ENCODE measurements at regions not wholly inside any gene's neighbourhood (a gene's known extent, or its start where the extent isn't known, plus 50 kb on each side); places are given as distances from the start of the nearest gene placed in this dataset.

GRCh38 chr15:94606286-94606685 lies 374.9 kb downstream of the MCTP2 start:
- H3K4me1 ChIP-seq (ENCODE audit: control insufficient read depth, insufficient read depth, low read length, poor library complexity, severe bottlenecking): no peaks in the 10 kb centered on the region

GRCh38 chr15:94607176-94607654 lies 375.9 kb downstream of the MCTP2 start:
- no peak overlapping the region for H3K4me3 ChIP-seq (ENCODE audit: extremely low read depth, insufficient read depth, low read length, poor library complexity, severe bottlenecking)
- H3K9me3 ChIP-seq (ENCODE audit: control insufficient read depth, low read length): no peaks in the 10 kb centered on the region
- no peaks in the 10 kb centered on the region for H3K36me3 ChIP-seq (ENCODE audit: control insufficient read depth, insufficient read depth, low read length)
- 60 to 93% methylated on average over 1 to 4 of the region's 7 CpGs for WGBS, 2 experiments (ENCODE audit: insufficient coverage in 2 of 2)
- H3K4me1 ChIP-seq (ENCODE audit: control insufficient read depth, insufficient read depth, low read length, poor library complexity, severe bottlenecking): no peaks in the 10 kb centered on the region
- no peak overlapping the region for H3K27ac ChIP-seq (ENCODE audit: low read depth, low read length, severe bottlenecking)

More at GRCh38 chr15:94606286-94606685, 374.9 kb downstream of the MCTP2 start:
- H3K4me3 ChIP-seq (ENCODE audit: extremely low read depth, insufficient read depth, low read length, poor library complexity, severe bottlenecking): no peak overlapping the region
- no peak overlapping the region for H3K27ac ChIP-seq (ENCODE audit: low read depth, low read length, severe bottlenecking)
- H3K9me3 ChIP-seq (ENCODE audit: control insufficient read depth, low read length): no peaks in the 10 kb centered on the region
- H3K36me3 ChIP-seq (ENCODE audit: control insufficient read depth, insufficient read depth, low read length): no peaks in the 10 kb centered on the region

GRCh38 chr15:94610069-94610468 lies 378.7 kb downstream of the MCTP2 start:
- Histone ChIP-seq H3K4me3 (ENCODE audit: extremely low read depth, insufficient read depth, low read length, poor library complexity, severe bottlenecking) (no peak overlapping the region), H3K9me3 (ENCODE audit: control insufficient read depth, low read length) (no peaks in the 10 kb centered on the region), H3K4me1 (ENCODE audit: control insufficient read depth, insufficient read depth, low read length, poor library complexity, severe bottlenecking) (no peaks in the 10 kb centered on the region), H3K36me3 (ENCODE audit: control insufficient read depth, insufficient read depth, low read length) (no peaks in the 10 kb centered on the region), H3K27ac (ENCODE audit: low read depth, low read length, severe bottlenecking) (no peak overlapping the region)
- WGBS, 2 experiments (ENCODE audit: insufficient coverage in 2 of 2): 100% methylated on average over 1 of the region's 2 CpGs

GRCh38 chr15:94610485-94610884 lies 379.1 kb downstream of the MCTP2 start:
- Histone ChIP-seq H3K27ac (ENCODE audit: low read depth, low read length, severe bottlenecking) (no peak overlapping the region), H3K4me3 (ENCODE audit: extremely low read depth, insufficient read depth, low read length, poor library complexity, severe bottlenecking) (no peak overlapping the region)
- 94 to 100% methylated on average over 1 to 2 of the region's 3 CpGs for WGBS, 2 experiments (ENCODE audit: insufficient coverage in 2 of 2)

GRCh38 chr15:94611656-94612055 lies 380.3 kb downstream of the MCTP2 start:
- Histone ChIP-seq H3K27ac (ENCODE audit: low read depth, low read length, severe bottlenecking) (no peak overlapping the region), H3K4me1 (ENCODE audit: control insufficient read depth, insufficient read depth, low read length, poor library complexity, severe bottlenecking) (no peaks in the 10 kb centered on the region), H3K36me3 (ENCODE audit: control insufficient read depth, insufficient read depth, low read length) (no peaks in the 10 kb centered on the region), H3K4me3 (ENCODE audit: extremely low read depth, insufficient read depth, low read length, poor library complexity, severe bottlenecking) (no peak overlapping the region), H3K9me3 (ENCODE audit: control insufficient read depth, low read length) (no peaks in the 10 kb centered on the region)
- WGBS, 2 experiments (ENCODE audit: insufficient coverage in 2 of 2): 100% methylated on average over 1 of the region's 2 CpGs; no CpG with 5 or more reads in 1 of the 2 experiments

More at GRCh38 chr15:94610485-94610884, 379.1 kb downstream of the MCTP2 start:
- Histone ChIP-seq H3K9me3 (ENCODE audit: control insufficient read depth, low read length) (no peaks in the 10 kb centered on the region), H3K36me3 (ENCODE audit: control insufficient read depth, insufficient read depth, low read length) (no peaks in the 10 kb centered on the region), H3K4me1 (ENCODE audit: control insufficient read depth, insufficient read depth, low read length, poor library complexity, severe bottlenecking) (no peaks in the 10 kb centered on the region)

- H3K27ac ChIP-seq (ENCODE audit: low read depth, low read length, severe bottlenecking): no peak overlapping the region
- WGBS, 2 experiments (ENCODE audit: insufficient coverage in 2 of 2): no CpG with 5 or more reads among the region's 3 CpGs
These were observed 384.3 kb downstream of the MCTP2 start for GRCh38 chr15:94615688-94616087.

GRCh38 chr15:94620632-94621031 lies 389.3 kb downstream of the MCTP2 start:
- H3K4me1 ChIP-seq (ENCODE audit: control insufficient read depth, insufficient read depth, low read length, poor library complexity, severe bottlenecking): no peaks in the 10 kb centered on the region
- no peak overlapping the region for H3K27ac ChIP-seq (ENCODE audit: low read depth, low read length, severe bottlenecking)
- H3K9me3 ChIP-seq (ENCODE audit: control insufficient read depth, low read length): no peaks in the 10 kb centered on the region
- H3K4me3 ChIP-seq (ENCODE audit: extremely low read depth, insufficient read depth, low read length, poor library complexity, severe bottlenecking): no peak overlapping the region
- WGBS, 2 experiments (ENCODE audit: insufficient coverage in 2 of 2): 90 to 94% methylated on average over 5 of the region's 5 CpGs
- H3K36me3 ChIP-seq (ENCODE audit: control insufficient read depth, insufficient read depth, low read length): no peaks in the 10 kb centered on the region

More at GRCh38 chr15:94615688-94616087, 384.3 kb downstream of the MCTP2 start:
- H3K9me3 ChIP-seq (ENCODE audit: control insufficient read depth, low read length): no peaks in the 10 kb centered on the region
- no peak overlapping the region for H3K4me3 ChIP-seq (ENCODE audit: extremely low read depth, insufficient read depth, low read length, poor library complexity, severe bottlenecking)
- H3K36me3 ChIP-seq (ENCODE audit: control insufficient read depth, insufficient read depth, low read length): no peaks in the 10 kb centered on the region
- no peaks in the 10 kb centered on the region for H3K4me1 ChIP-seq (ENCODE audit: control insufficient read depth, insufficient read depth, low read length, poor library complexity, severe bottlenecking)

GRCh38 chr15:94621736-94622135 lies 390.4 kb downstream of the MCTP2 start:
- H3K4me3 ChIP-seq (ENCODE audit: extremely low read depth, insufficient read depth, low read length, poor library complexity, severe bottlenecking): no peak overlapping the region
- H3K9me3 ChIP-seq (ENCODE audit: control insufficient read depth, low read length): no peaks in the 10 kb centered on the region
- no peak overlapping the region for H3K27ac ChIP-seq (ENCODE audit: low read depth, low read length, severe bottlenecking)
- no peaks in the 10 kb centered on the region for H3K4me1 ChIP-seq (ENCODE audit: control insufficient read depth, insufficient read depth, low read length, poor library complexity, severe bottlenecking)
- H3K36me3 ChIP-seq (ENCODE audit: control insufficient read depth, insufficient read depth, low read length): no peaks in the 10 kb centered on the region

- no peaks in the 10 kb centered on the region for H3K9me3 ChIP-seq (ENCODE audit: control insufficient read depth, low read length)
- 67 to 90% methylated on average over 1 to 3 of the region's 3 CpGs for WGBS, 2 experiments (ENCODE audit: insufficient coverage in 2 of 2)
These were observed 395.6 kb downstream of the MCTP2 start for GRCh38 chr15:94626949-94627348.

GRCh38 chr15:94631608-94632007 lies 400.2 kb downstream of the MCTP2 start:
- H3K4me3 ChIP-seq (ENCODE audit: extremely low read depth, insufficient read depth, low read length, poor library complexity, severe bottlenecking): no peak overlapping the region
- WGBS, 2 experiments (ENCODE audit: insufficient coverage in 2 of 2): 86 to 89% methylated on average over 5 to 6 of the region's 6 CpGs

More at GRCh38 chr15:94626949-94627348, 395.6 kb downstream of the MCTP2 start:
- Histone ChIP-seq H3K4me1 (ENCODE audit: control insufficient read depth, insufficient read depth, low read length, poor library complexity, severe bottlenecking) (no peaks in the 10 kb centered on the region), H3K4me3 (ENCODE audit: extremely low read depth, insufficient read depth, low read length, poor library complexity, severe bottlenecking) (no peak overlapping the region), H3K36me3 (ENCODE audit: control insufficient read depth, insufficient read depth, low read length) (no peaks in the 10 kb centered on the region), H3K27ac (ENCODE audit: low read depth, low read length, severe bottlenecking) (no peak overlapping the region)

GRCh38 chr15:94638183-94638582 lies 406.8 kb downstream of the MCTP2 start:
- 100% methylated on average over 2 of the region's 6 CpGs; no CpG with 5 or more reads in 1 of the 2 experiments for WGBS, 2 experiments (ENCODE audit: insufficient coverage in 2 of 2)
- no peaks in the 10 kb centered on the region for H3K4me1 ChIP-seq (ENCODE audit: control insufficient read depth, insufficient read depth, low read length, poor library complexity, severe bottlenecking)
- no peak overlapping the region for H3K4me3 ChIP-seq (ENCODE audit: extremely low read depth, insufficient read depth, low read length, poor library complexity, severe bottlenecking)
- H3K9me3 ChIP-seq (ENCODE audit: control insufficient read depth, low read length): no peaks in the 10 kb centered on the region
- no peaks in the 10 kb centered on the region for H3K36me3 ChIP-seq (ENCODE audit: control insufficient read depth, insufficient read depth, low read length)
- no peak overlapping the region for H3K27ac ChIP-seq (ENCODE audit: low read depth, low read length, severe bottlenecking)

More at GRCh38 chr15:94631608-94632007, 400.2 kb downstream of the MCTP2 start:
- Histone ChIP-seq H3K27ac (ENCODE audit: low read depth, low read length, severe bottlenecking) (no peak overlapping the region), H3K4me1 (ENCODE audit: control insufficient read depth, insufficient read depth, low read length, poor library complexity, severe bottlenecking) (no peaks in the 10 kb centered on the region), H3K9me3 (ENCODE audit: control insufficient read depth, low read length) (no peaks in the 10 kb centered on the region), H3K36me3 (ENCODE audit: control insufficient read depth, insufficient read depth, low read length) (no peaks in the 10 kb centered on the region)
